A673 (cell line): ENCODE measurements at regions not wholly inside any gene's neighbourhood (a gene's known extent, or its start where the extent isn't known, plus 50 kb on each side); places are given as distances from the start of the nearest gene placed in this dataset.

ENCODE experiments used
- BruUV-seq: library from RNA; stranded (reverse); fragments of 400-500 nt; replicated peaks from 2 replicates; lab custom pipeline; 2021; lab: Mats Ljungman, UMichigan
- CTCF ChIA-PET: fragments of 300-600 bp; sonication (Branson Sonifier 250); formaldehyde crosslinking; loops from one replicate; lab custom pipeline; 2022; ENCODE audit warnings: antibody characterized with exemption; lab: Charles Lee
- POLR2A ChIA-PET: fragments of 300-600 bp; sonication (Branson Sonifier 250); formaldehyde crosslinking; loops from one replicate; lab custom pipeline; 2022; ENCODE audit warnings: antibody characterized with exemption; ENCODE audit not compliant: low non-redundant PET; lab: Charles Lee
- DNase-seq: peaks from one replicate; pipeline ENCODE4 v3.0.0-alpha.2; 2015; ENCODE audit warnings: low spot score
- H3K27ac ChIP-seq: fragments of 200-600 bp; sonication (generic); 2 replicates; pipeline ENCODE4 v1.5.1; 2016; ENCODE audit warnings: mixed run types, low read depth, mild to moderate bottlenecking, mixed read lengths, antibody characterized with exemption, low read length; ENCODE audit not compliant: poor library complexity, severe bottlenecking
- H3K27me3 ChIP-seq: fragments of 200-600 bp; sonication (generic); replicated peaks from 2 replicates; pipeline ENCODE4 v1.6.1; 2017; ENCODE audit warnings: mixed run types, low read depth, mild to moderate bottlenecking, mixed read lengths, antibody characterized with exemption, low read length; ENCODE audit not compliant: insufficient read depth, poor library complexity
- H3K36me3 ChIP-seq: fragments of 200-600 bp; sonication (generic); 2 replicates; pipeline ENCODE4 v1.6.1; 2016; ENCODE audit warnings: mixed run types, mild to moderate bottlenecking, mixed read lengths, antibody characterized with exemption, low read length; ENCODE audit not compliant: insufficient read depth, poor library complexity, severe bottlenecking
- H3K4me1 ChIP-seq: fragments of 200-600 bp; sonication (generic); 2 replicates; pipeline ENCODE4 v1.6.1; 2017; ENCODE audit warnings: mixed run types, mild to moderate bottlenecking, mixed read lengths, antibody characterized with exemption, low read length; ENCODE audit not compliant: insufficient read depth, poor library complexity, severe bottlenecking
- H3K4me3 ChIP-seq: fragments of 200-600 bp; sonication (generic); 2 replicates; pipeline ENCODE4 v1.5.1; 2016; ENCODE audit warnings: low read depth, mixed run types, mild to moderate bottlenecking, mixed read lengths, low read length; ENCODE audit not compliant: poor library complexity, severe bottlenecking
- H3K9me3 ChIP-seq: fragments of 200-600 bp; sonication (generic); 2 replicates; pipeline ENCODE4 v1.6.1; 2016; ENCODE audit warnings: mixed run types, low read depth, mild to moderate bottlenecking, mixed read lengths, antibody characterized with exemption, low read length; ENCODE audit not compliant: poor library complexity, severe bottlenecking
- CTCF ChIP-seq: fragments of 300-800, 200-600 bp; sonication (generic); conservative IDR thresholded peaks from 2 replicates; pipeline ENCODE4 v1.5.1; 2017; ENCODE audit warnings: low read depth, mild to moderate bottlenecking, antibody characterized with exemption, low read length, moderate library complexity, mixed read lengths
- EZH2 ChIP-seq: fragments of 200-600 bp; sonication (generic); IDR thresholded peaks from 2 replicates; pipeline ENCODE4 v1.6.1; 2017; ENCODE audit warnings: borderline replicate concordance, low read depth, mild to moderate bottlenecking, mixed read lengths, antibody characterized with exemption, low read length; ENCODE audit not compliant: poor library complexity, severe bottlenecking
- intact Hi-C: fragments of 100-400 bp; cut with micrococcal nuclease; formaldehyde crosslinking; loops from one replicate; pipeline ENCODE4 v1.10.0; 2022; ENCODE audit not compliant: unreplicated experiment

- no peak overlapping the region for H3K4me3 ChIP-seq
- no peaks in the 10 kb centered on the region for H3K36me3 ChIP-seq
- H3K27ac ChIP-seq, result no peak overlapping the region
- H3K27me3 ChIP-seq, result no peaks in the 10 kb centered on the region
- intact Hi-C loops, result no loop called here
- ChIA-PET CTCF (no interaction called here), POLR2A (interaction anchor here (0.7 kb wide), 1 partner anchor 9 kb away, joined by 4 read pairs; no protein-coding TSS in a partner anchor)
- no peak for TF ChIP-seq EZH2
- H3K4me1 ChIP-seq, result no peaks in the 10 kb centered on the region
- DNase-seq, result no peak
- no TSS peak for BruUV-seq
- H3K9me3 ChIP-seq, result no peaks in the 10 kb centered on the region
These were observed 466.3 kb upstream of the ATP2B1 start for GRCh38 chr12:90174956-90175355.

- Histone ChIP-seq H3K36me3 (no peaks in the 10 kb centered on the region), H3K9me3 (no peaks in the 10 kb centered on the region), H3K4me3 (no peak overlapping the region), H3K27ac (no peak overlapping the region), H3K4me1 (no peaks in the 10 kb centered on the region), H3K27me3 (no peaks in the 10 kb centered on the region)
- ChIA-PET POLR2A (no interaction called here), CTCF (no interaction called here)
- intact Hi-C loops, result no loop called here
- DNase-seq, result peak; percentile 19
- TF ChIP-seq CTCF (no peak), EZH2 (no peak)
- no TSS peak for BruUV-seq
These were observed 465.5 kb upstream of the ATP2B1 start for GRCh38 chr12:90174198-90174510.

- Histone ChIP-seq H3K9me3 (no peaks in the 10 kb centered on the region), H3K4me3 (no peak overlapping the region), H3K36me3 (no peaks in the 10 kb centered on the region), H3K27me3 (no peaks in the 10 kb centered on the region), H3K27ac (no peak overlapping the region), H3K4me1 (no peaks in the 10 kb centered on the region)
- DNase-seq, result no peak
- BruUV-seq, result no TSS peak
- ChIA-PET POLR2A (no interaction called here), CTCF (no interaction called here)
- no peak for TF ChIP-seq CTCF
- TF ChIP-seq EZH2, result no peak
- intact Hi-C loops, result no loop called here
These were observed 465.0 kb upstream of the ATP2B1 start for GRCh38 chr12:90173499-90174197.

GRCh38 chr12:90172524-90172923 lies 463.9 kb upstream of the ATP2B1 start:
- H3K4me3 ChIP-seq, result no peak overlapping the region
- DNase-seq, result no peak
- BruUV-seq, result no TSS peak
- no peak overlapping the region for H3K27ac ChIP-seq
- no peaks in the 10 kb centered on the region for H3K36me3 ChIP-seq
- no peaks in the 10 kb centered on the region for H3K9me3 ChIP-seq
- TF ChIP-seq CTCF (no peak), EZH2 (no peak)
- H3K27me3 ChIP-seq, result no peaks in the 10 kb centered on the region
- H3K4me1 ChIP-seq, result no peaks in the 10 kb centered on the region
- POLR2A ChIA-PET, result no interaction called here
- intact Hi-C loops, result no loop called here
- CTCF ChIA-PET, result no interaction called here
